GM21528 (cell line): ENCODE measurements at regions not wholly inside any gene's neighbourhood (a gene's known extent, or its start where the extent isn't known, plus 50 kb on each side); places are given as distances from the start of the nearest gene placed in this dataset.

Experiments
- ATAC-seq: cut with Tn5 transposase; IDR thresholded peaks from one replicate; pipeline ENCODE4 v1.9.1; 2021; ENCODE audit warnings: mild to moderate bottlenecking, moderate library complexity; ENCODE audit not compliant: unreplicated experiment, low FRiP score

DNA sequence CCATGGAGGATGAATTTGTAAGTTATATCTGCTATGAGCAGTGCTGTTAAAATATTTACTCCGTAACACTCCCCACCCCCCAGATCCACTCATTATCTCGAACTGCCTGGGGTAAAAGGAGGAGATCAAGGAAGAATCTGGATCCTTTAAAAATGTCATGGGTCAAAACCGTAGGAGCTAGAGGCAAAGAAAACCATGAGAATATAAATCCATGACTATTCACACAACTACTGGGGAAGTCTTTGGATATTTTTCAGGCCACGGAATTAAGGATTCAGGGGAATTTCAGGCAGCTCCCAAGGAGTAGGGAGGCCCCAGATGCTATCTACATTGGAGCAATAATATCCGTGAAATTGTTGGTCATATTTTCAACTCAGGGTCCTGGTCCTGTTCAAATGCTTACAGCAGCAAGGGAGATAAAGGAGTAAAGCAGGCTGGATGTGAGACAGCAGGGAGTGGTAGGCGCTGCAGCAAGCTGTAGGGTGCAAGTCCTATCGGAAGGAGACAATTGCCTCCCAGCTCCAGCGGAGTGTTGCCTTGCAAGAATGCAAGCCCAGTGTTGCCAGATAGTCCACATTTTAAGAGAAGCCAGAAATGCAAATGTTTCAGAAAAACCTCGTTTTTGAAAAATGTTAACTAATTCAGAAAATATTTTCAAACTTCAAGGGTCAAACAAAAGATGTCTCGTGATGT is 116.2 kb upstream of the KIT start:
- ATAC-seq, result no peak

DNA sequence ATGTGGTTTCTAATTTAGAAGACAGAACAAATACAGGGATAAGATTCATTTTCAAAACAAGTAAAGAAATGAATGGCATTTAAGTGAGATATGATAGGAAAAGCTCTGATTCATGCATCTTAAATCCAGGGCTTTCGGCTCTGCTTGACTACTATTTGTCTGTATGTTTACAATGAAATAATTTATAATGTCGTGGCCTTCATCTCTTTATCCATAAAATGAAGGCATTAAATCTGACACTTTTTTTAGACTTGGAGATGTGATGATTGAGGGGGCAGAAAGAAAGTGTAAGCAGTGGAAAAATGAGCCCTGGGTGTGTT is 115.7 kb upstream of the KIT start:
- no peak for ATAC-seq

DNA sequence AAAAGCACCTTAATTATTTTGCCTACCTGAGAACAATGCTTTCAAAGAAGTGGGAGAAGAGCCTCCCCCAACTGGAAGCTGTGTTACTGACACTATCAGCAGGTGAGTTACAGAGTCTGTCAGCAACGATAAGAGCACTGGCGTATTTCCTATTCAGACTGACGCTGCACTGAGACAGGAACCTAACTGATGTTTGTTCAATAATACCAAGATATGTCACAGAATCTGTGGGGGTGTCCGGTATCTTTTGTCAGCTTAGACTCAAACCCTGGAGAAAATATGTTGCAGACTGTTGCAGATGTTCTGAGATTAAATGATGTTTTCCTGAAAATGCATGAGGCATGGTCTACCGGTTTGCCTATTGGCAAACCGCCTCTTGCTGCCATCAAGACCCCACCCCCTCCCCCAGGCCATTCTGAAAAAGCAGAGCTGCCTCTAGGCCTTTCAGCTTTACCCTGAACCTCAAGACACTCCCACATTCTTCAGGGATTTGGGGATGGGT is 115.2 kb upstream of the KIT start:
- no peak for ATAC-seq

DNA sequence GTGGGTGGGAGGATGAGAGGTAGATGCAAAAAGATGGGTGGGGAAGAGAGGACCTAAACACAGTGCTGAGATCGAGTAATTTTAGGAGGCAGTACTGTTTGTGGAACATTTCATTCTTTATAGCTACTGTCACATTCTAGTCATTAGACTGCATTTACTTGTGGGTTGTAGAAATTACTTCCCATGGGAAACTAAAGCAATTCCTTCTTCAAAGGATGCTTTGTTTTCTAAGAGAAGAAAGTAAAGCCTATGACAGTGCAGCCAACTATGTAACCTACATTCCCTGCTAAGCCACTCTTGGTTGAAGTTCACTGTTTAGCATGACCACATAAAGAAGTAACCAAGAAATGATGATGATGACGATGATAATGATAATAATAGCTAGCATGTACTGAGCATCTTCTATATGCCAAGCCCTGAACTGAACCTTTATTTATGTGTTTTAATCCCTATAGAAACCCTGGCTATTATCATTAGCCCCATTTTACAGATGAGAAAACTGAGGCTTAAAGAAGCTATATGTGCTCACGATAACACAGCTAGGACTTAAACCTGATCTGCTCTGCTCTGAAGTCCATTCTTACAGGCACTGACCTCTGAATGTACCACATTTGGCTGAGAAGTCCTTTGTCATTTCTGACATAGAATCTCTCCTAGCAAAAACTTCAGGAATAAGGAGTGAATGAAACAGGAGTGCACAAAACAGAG is 114.5 kb upstream of the KIT start:
- ATAC-seq, result no peak

DNA sequence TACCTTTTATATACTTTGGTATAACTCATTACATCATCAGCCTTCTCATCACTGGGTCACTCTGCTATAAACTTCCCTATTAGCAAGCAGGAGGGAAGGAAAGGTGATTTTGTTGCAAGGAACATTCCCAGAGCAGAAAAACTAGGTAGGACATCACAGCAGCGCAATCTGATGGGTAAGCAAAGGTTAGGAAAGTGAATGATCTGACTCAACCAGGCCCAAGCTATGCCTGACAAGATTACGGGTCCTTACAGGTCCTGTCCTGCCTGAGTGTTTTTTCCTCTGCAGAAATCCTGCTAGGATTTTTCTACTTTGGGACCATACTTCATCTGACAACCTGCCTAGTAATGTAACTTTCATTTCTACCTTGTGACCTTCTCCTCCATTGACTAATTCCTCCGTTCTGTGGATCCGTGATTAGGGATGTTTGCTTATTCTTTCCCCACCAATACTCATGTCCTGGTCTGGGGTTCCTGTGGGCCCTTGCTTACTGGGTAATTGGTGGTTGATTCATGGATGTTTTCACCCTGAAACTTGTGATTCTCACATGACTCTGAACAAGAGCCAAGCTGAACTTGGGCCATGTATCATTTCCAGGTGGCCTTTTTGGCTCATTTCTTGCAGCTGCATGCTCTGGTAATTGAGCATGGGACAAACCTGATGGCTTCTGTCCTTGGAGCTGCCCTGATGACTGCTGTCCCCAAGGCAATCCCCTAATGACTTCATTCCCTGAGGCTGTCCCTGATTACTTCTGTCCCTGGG is 111.9 kb upstream of the KIT start:
- ATAC-seq, result no peak

DNA sequence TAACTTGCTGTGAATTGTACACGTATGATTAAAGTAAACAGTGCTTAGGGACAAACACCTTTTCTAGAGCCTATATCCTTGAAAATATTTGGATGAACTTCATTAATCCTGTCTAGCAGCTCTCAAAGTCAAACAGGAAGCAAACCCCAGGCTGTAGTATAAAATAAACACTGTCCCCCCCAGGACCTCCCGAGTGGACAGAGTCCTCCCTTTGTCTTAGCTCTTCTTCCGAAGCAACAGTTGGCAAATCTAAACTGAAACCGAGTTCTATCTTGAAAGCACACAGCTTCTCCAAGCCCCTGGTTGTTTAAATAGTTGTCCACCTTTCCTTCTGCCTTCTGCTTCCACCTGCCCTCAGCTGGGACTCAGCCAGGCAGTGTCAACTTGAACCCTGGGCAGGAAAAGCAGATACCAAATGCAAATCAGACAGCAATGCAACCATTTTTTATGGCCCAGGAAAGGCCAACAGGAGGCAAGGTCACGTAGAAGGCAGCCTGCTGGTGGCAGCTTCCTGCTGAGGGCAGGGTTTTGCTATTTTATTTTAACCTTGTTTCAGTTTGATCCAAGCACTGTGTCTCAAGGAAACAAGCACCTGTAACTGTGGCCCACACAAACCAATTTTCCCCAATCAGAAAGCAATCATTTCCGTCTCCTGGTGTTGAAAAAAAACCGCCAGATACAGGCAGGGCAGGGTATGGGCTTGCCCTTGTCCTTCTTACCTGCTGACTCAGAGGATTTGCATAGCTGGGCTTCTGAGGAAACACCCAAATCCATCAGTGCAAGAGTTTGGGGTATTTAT is 110.3 kb upstream of the KIT start:
- peak; percentile 79 for ATAC-seq

DNA sequence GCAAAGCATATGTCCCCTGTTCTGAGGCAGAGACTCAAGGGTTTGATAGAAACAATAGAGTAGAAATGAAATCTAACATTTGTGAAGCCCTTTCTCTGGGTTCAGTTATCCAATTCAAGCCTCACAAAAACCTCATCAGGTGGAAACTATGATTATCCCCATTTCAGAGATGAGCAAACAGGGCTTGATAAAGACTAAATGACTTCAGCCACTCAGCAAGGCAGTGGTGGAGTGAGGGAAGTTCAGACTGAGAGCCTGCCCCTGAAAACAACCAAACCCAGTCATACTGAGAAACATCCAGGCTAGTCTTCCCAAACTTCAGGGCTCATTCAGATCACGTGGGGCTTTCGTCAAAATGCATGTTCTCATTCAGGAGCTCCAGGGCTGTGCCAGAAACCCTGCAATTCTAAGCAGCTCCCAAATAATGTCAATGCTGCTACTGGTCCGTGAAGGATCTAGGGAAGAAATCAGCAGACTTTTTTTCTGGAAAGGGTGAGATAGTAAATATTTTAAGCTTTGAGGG is 109.6 kb upstream of the KIT start:
- peak; percentile 43 for ATAC-seq

DNA sequence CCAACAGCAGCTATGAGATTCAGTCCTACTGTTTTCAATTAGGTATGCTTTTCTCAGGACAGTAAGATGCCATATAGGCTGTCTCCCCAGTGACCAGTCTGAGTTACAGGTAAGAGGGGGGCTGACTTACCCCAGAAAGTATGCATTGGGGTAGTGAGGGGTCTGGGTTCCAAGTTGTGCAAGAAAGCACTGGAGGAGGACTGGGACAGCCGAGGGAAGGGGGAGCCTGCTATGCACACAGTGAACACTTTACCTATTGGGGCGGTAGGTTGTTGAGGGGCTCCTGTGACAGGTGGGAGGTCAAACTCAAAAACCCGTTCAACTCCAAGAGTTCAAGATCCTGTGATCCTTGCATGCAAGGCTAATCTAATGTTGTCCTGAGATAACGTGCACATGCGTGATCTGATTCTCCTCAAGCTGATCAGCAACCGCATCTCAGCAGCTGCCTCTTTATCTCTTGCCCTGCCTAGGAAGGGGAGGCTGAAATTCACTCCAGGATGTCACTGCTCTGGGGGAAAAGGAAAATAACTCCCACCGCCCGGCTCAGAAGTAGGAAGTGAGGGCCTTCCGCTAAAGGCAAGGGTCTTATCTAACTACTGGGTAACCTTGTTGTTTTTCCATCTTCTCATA is 108.8 kb upstream of the KIT start:
- no peak for ATAC-seq

DNA sequence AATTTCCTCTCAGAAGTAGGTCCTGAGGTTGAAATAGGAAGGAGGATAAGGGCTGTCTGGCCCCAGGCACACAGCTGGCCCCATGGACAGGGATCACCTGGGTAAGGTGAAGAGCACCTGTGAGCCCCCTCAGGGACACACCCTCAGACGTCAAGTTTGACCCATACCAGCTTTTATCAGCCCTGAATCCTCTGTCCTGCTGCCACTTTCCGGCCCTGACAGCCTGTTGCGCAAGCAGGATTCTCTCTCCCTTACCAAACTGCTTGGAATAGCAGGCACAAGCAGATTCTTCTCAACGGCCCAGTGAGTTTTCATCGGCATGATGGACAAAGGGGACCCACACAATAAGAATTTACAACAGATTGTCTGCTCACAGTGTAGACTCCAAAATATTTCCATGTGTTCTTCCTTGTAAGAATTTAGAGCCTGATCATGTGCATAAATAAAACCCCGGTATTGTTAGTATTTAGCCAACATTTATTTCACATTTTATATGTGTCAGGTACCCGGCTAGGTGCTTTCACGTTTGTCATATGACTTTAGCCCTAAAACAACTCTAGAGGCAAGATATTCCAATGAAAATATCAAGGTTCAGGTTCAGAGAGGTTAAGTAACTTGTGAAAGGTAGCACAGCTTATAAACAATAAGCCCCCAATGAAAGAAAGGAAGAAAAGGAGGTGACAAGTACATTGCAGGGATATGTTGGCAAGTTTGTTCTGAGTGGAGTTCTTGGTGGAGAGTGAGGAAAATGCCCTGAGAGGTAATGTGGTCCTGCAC is 107.2 kb upstream of the KIT start:
- no peak for ATAC-seq

DNA sequence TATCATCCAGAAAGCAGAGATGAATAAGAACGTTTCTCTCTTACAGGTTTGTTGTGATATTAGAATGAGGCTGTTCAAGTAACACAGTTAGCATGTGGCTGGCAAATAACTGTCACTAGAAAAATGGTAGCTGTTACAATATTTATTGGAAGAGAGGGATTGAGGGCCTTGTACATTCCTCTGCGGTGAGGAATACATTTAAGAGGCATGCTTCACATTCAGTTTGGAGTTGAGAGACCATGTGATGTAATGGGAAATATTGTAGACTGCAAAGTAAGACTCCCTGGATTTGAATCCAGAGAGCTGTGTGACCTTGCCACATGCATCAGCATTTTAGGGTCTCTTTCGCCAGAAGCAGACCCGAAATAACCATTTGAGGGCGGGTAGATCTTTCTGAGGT is 104.8 kb upstream of the KIT start:
- ATAC-seq, result no peak

DNA sequence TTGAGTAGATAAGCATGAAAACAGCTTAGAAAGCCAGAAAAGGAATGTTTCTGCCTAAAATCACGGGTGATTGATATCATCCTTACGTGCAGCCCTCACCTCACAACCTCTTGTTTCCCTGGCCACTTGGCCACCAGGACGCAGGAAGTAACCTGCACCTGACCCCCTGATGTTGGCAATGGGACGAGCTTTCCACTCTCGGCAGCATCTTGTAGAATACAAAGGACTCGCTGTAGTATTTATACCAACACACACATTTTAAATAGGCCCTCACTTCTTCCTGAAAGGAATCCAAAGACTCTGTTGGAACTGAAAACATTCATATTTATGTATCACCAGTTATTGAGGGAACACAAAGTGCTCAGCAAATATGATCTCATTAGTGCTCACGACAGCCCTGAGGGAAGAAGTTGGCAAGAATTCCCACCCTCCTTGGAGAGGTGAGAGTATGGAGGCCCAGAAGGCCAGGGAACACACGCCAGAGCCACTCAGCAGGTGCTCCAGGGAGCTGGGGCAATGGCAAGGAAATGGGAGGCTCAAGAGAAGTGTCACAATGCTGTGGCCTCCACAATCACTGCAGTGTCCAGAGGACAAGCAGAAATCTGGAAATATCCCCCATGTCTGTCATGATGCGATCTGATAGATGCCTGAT is 103.3 kb upstream of the KIT start:
- no peak for ATAC-seq

DNA sequence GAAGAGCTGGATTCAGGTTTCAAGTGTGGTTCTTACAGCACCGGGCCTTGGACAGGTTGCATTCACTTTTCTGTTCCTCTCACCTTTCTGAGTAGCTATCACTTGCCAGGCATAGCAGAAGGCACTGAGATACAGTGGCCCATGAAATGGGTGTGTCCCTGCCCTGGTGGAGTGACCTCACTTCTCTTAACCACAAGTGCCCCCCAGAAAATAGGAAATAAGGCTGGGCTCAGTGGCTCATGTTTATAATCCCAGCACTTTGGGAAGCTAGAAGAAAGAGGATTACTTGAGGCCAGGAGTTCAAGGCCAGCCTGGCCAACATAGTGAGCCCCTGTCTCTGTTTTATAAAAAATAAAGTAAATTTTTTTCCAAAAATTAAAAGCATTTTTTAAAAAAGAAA is 101.7 kb upstream of the KIT start:
- ATAC-seq, result no peak

DNA sequence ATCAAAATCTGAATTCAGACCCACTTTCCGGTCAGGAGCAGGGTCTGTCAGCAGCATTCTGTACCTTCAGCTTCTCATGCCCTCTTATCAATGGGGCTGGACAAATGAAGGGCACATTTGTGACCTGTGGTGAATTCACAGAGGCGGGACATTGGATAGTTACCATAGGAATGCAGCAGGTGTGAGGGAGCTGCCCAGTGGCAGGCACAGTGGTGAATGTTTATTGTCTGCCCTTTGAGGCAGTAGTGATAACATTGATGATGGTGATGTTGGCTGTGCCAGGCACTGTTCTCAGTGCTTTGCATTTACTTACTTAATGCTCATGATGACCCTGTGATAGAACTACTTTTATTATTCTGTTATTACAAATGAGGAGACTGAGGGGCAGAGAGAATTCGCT is 101.2 kb upstream of the KIT start:
- no peak for ATAC-seq

DNA sequence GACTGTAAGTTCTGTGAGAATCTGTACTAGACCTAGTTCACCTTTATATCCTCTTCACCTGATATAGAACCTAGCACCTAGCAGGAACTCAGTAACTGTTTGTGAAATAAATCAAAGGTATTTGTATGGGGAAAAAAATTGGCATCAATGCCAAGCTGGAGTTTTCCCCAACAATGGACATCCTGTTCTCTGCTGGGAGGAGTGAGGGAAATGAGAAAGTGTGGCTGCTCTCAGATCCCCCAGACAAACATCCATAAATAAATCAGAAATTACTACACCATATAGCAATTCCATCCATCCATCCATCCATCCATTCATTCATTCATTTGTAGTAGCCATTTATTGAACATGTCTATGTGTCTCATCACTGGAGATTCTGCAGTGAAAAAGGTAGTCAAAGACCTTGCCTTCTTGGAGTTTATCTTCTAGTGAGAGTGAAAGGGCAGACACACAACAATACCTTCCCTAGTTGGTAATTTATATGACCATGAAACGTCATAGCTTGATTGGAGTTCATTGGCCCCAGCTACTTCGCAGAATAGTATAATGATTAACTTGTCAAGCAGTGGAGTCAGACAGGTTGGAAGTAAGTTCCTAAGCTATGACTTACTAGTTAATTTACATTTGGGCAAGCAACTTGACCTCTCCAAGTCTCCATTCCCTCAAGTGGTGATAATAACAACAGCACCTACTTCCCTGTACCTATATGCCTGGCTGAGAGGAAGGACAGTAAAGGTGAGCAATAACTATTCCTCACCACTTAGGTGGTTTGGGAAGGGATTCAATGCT is 98.7 kb upstream of the KIT start:
- ATAC-seq, result no peak

DNA sequence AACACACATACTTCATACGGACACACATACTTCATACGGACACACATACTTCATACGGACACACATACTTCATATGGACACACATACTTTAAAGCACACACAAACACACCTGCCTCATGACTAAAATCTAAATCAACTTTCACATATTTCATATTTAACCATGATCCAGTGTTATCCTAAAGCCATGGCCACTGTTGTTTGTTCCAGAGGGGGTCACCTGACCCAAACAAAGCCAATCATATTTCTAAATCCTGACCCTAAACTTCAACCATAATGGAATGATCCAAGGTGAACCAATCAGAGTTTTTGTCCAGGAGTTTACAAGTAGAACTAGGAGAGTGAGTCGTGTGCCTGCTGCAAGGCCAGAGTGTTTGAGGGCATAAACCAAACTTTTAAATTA is 97.2 kb upstream of the KIT start:
- ATAC-seq, result no peak

DNA sequence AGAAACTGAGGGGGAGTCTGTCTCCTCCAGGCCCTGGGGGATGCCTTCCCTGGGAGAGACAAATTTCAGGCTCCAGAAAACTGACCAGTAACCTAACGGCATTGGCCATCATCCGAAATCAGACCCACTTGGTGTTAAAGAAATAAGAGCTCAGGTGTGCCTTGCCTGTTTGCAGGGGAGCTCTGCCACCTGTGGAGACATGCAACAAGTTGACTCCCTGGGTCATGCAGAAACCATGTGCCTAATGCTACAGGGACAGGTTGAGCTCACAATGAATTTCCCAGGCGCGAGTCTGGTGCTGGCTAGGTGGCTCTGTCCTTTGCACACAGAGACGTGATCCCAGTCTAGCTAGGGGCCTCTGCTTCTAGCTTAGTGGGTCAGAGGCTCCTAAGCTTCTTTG is 95.8 kb upstream of the KIT start:
- ATAC-seq, result no peak

DNA sequence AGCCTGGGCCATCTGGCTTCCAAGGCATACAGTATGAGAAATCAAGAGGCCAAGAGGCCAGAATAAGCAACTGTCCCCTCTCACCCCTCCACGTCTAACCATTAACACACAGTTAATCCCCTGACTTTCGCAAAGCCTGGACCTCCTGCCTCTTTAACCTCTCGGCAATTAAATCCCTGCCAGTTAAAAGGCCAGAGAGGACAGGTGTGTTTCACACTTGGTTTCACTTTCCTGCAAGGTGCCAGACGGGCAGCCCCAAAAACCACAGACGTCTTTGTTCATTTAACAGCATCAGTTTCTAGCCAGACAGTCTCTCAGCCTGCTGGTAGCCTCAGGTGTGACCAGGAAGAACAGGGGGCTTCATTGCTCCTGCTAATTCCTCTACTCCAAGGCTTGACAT is 91.1 kb upstream of the KIT start:
- peak; percentile 73 for ATAC-seq

DNA sequence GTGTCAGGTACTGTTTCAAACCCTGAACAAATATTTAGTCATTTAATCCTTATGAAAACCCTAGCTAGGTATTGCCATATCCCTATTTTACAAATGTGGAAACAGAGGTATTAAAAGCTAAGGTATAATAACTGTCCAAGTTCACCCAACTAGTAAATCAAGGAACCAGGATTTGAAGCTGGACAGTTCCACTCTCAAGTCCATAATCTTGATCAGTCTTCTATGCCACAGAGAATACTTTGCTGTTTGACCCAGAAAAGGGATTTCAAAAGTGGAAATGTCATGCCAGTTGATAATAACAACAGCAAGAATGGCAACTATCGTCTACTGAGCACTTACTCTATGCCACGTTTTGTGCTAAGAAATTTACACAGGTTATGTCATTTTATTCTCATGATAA is 90.4 kb upstream of the KIT start:
- ATAC-seq, result no peak
